Activated T-helper 1 cell treated with Interleukin-2 at 50 U/mL for 16 hours (primary cell): ENCODE measurements at regions not wholly inside any gene's neighbourhood (a gene's known extent, or its start where the extent isn't known, plus 50 kb on each side); places are given as distances from the start of the nearest gene placed in this dataset.
"Not testable (repeated sequence)": the region's sequence is repeated elsewhere in the genome, so short reads cannot be mapped to it uniquely, and the experiment has no call there.

Experiments
- DNase-seq: peaks from one replicate; pipeline ENCODE4 v3.0.0-alpha.2; 2020; ENCODE audit warnings: low read depth

- DNase-seq, result no peak
Observed at GRCh38 chr1:242813490-242814091, 289.1 kb upstream of the PLD5 start.

DNA sequence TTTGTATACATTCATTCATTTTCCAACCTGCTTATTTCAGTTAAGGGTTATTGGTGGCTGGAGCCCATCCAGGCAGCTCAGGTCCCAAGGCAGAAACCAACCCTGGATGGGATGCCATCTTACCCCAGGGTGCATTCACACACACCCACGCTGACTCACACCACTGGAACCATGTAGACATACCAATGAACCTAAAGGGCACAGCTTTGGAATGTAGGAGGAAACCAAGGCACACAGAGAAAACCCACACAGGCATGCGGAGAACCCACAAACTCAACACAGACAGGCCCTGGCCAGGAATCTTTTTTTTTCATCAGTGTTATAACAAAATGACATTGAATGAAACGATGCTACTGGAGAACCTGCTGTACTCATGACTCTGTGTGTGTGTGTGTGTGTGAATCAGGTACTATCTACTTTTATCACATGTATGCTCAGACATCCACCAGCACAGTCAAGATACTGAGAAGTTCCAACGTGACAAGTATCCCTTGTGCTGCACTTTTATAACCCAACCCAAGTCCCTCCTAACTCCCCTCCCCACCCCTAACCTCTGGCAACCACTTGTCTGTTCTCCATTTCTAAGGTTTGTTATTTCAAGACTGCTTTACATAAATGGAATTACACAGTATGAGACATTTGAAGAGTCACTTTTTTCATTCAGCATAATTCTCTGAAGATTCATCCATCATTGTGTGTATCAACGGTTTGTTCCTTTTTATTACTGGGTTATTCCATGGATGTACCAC is 286.8 kb upstream of the PLD5 start:
- DNase-seq, result no peak

- DNase-seq, result no peak
Observed at GRCh38 chr1:242806324-242806723, 281.8 kb upstream of the PLD5 start.

GRCh38 chr1:242805360-242805759 is 280.9 kb upstream of the PLD5 start:
- not testable (repeated sequence) for DNase-seq

DNA sequence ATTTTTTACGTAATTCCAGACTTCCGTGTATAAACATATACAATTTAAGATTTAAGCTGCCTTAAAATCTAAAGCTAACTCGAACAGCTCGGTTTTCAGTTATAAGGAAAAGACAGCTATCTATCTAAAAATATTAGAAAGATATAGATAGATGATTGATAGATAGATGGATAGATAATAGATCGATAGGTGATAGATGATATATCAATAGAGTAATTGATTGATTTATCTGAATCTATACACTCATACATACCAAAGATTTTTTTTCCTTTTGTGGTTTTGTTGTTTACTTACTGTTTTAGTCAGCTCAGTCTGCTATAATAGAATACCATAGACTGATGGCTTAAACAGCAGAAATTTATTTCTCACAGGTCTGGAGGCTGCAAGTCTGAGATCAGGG is 278.5 kb upstream of the PLD5 start:
- DNase-seq, result no peak

DNA sequence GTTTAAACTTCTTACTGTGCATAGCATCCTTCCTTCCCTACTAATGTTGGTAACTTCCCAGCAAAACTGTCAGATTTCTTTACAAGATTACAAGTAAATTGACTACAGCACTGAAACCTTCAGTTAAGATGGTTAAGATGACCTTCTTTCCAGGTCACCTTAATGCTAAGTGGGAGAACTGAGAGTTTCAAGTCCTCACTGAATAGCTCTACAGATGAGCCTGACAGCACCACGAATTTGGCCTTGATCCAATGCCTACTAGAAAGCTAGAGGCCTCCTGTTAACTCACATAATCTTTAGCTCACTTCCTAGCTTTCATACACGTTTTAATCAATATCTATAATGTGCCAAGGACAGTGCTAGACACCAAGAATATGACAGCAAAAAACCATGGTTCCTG is 276.0 kb upstream of the PLD5 start:
- no peak for DNase-seq

DNA sequence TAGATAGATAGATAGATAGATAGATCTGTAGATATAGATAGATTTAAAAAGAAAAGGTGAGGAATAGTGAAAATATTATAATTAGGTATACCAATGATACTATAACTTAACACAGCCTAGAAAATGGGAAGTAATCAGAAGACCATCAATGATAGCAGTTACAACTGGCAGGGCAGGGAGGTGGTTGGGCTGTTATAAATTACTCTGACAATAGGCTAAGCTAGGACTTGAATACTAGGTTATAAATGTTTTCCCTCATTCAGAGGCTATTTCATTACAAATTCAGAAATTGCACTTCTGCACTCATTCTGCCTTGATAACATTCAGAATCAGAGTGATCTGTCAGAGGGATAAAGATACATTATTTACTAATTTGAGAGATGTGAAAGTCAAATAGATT is 273.4 kb upstream of the PLD5 start:
- DNase-seq, result no peak

DNA sequence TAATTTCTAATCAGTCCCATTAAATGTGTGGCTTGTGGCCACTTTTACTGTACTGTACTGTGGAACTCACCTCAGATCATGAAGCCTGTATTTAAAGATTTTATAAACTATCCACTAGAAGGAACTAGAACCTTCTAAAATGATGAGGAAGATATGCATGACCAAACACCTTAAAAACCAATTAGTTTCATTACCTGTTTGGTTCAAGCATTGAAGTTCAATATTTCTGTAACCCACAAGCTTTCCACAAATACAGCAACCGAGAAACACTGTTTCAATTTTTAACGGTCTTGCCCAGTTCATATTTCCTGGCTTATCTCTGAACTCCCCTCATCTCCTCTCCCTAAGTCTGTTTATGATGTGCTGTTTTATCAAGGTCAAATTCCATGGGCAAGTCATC is 264.3 kb upstream of the PLD5 start:
- DNase-seq, result no peak

DNA sequence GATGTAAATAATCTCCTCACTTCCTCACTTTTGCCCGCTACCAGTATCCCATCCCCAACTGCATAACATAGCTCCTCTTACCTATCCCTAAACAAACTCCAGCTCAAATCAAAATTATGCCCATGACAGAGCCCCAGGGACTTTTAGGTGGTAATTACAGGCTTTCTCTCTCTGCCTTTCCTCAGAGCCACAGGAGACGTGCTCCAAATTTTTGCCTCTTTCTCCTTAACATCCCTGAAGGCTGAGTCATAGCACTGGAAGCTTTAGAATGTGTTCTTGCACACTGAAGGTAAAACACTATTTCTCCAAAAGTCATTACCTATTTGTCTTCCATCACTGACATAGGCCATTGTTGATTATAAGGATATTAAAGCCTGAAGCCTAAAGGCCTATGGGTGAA is 263.5 kb upstream of the PLD5 start:
- no peak for DNase-seq

DNA sequence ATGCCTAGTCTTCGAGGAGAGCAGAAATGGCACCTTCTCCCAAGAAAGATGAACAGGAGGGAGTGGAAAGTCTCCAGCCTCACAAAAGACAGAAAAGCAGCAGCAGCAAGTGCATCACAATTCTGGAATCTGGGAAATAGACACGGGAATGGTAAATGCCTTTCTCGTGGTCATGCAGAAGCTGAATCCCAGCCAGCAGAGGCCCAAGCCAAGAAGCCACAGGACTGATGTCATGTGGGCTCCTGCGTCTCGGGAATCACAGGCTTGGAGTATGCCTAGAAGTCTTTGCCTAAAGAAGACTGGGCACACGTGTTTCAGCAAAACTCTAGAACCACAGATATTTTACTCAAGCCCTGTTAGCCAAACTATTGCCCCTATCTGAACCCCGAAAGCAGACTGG is 260.3 kb upstream of the PLD5 start:
- no peak for DNase-seq

DNA sequence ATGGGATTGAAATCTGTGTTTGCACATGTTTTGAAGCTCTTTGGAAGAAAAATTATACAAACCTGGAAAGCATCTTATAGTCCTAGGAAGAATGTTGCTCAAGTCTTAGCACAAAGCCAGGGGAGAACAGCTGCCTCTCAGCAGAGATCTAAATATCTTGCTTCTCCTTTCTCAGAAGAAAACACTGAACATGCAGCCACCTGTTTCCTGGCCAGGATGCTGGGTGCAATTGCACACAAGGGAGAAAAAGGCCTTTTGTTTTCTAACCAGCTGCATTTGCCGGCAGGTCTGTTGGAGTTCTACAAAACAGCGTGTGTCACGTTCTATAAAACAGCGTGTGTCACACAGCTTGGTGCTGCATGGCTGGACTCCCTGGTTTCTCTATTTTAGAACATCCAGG is 259.6 kb upstream of the PLD5 start:
- no peak for DNase-seq

GRCh38 chr1:242774256-242774655 is 249.8 kb upstream of the PLD5 start:
- no peak for DNase-seq

GRCh38 chr1:242770366-242770765 is 245.9 kb upstream of the PLD5 start:
- DNase-seq, result no peak

DNA sequence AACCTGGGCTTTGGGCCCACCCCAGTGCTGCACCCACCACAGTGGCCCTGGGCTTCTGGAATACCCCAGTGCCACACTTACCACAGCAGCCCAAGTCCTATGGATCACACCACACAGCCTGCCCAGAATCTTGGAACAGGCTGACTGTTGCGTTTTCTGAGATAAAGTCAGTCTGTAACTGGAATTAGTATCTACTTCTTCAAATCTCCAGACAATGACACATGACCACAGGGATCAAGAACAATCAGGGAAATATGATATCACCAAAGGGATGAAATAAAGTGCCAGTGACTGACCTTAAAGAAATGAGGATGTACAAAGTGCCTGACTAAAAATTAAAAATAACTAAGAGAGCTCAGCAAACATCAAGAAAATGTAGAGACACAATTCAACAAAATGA is 239.7 kb upstream of the PLD5 start:
- no peak for DNase-seq

- no peak for DNase-seq
Observed at GRCh38 chr1:242761556-242761955, 237.1 kb upstream of the PLD5 start.

DNA sequence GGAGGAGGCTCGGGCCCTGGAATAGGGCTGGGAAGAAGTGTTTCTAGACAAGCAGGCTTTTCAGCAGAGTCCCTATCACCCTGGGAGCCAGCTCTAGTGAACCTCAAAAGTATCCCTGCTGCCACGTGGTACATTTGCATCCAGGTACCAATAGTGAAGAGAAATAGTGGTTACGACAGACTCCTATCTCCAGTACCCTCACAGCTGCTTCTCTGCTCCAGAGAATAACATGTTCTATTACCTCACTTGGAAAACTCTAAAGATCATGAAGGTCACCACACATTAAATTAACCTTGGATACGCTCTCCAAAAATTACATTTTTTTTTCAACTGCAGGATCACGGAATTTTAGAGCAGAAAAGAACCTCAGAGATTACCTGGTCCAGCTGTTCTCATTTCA is 230.4 kb upstream of the PLD5 start:
- DNase-seq, result no peak

DNA sequence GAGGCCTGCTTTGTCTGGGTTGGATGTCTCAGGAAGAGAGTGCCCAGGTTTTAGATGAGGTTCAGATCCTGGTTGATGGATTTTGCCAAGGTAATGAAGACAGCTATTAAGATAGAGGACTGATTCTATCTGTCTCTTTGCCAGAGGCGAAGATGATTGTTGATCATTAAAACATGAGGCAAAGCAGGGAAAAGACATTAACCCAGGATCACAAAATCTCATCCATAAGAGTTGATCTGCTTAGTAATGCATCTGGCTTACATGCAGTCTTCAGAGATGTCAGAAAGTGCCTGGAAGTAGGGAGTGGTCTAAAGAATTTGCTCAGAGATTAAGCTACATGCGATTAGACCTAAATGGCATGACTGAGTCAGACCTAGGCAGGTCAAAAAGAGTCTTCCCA is 229.6 kb upstream of the PLD5 start:
- no peak for DNase-seq

GRCh38 chr1:242747233-242747632 is 222.7 kb upstream of the PLD5 start:
- DNase-seq, result no peak

DNA sequence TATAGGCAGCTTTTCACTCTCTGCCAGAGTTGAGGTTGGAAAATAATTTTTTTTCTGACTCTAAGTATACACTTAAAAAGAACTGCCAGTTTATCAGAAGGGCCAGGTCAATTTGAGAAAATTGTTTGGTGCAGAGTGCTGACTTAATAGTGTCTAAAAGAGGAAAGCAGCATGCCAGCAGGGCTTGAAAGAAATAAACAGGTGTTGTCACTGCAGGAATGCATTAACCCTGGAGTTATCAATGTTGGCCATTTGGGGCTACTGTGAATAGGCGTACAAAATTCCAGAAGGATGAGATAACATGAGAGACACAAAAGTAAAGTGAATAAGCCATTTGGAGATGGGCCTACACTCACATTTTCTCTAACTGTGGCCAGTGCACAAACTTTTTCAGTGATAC is 220.6 kb upstream of the PLD5 start:
- DNase-seq, result no peak

DNA sequence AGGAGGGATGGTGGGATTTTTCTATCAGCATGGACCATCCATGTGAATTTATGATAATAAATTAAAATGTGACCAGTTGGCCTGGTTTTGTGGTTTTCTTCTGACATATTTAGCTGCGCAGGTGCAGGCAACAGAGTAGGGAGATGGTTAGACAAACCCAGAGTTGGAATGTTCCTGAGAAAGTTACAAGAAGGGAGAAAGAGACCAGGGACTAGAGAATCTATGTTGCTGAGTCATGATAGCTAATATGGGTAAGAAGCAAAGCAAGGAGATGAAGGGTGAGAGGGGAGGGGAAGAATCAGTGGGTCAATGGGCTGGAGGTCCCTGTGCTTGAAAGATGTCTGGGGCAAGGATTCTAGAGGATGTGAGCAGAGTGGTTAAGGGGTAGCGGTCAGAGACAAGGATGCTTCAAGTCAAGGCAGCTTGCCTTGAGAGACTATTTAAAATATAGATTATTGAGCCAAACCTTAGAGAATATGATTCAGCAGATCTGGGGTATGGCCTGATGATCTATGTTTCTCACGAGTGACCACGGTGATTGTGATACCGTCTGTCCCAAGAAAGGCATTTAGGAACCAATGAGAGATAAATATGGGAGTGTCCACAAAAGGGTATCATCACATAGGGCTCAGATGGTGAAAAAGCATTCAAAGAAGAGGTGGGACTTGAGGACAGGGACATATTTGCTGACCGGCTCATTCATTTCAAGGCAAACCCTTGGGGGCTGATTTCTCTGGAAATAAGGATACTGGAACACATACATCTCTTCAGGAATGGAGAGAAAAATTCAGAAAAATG is 219.7 kb upstream of the PLD5 start:
- DNase-seq, result no peak

DNA sequence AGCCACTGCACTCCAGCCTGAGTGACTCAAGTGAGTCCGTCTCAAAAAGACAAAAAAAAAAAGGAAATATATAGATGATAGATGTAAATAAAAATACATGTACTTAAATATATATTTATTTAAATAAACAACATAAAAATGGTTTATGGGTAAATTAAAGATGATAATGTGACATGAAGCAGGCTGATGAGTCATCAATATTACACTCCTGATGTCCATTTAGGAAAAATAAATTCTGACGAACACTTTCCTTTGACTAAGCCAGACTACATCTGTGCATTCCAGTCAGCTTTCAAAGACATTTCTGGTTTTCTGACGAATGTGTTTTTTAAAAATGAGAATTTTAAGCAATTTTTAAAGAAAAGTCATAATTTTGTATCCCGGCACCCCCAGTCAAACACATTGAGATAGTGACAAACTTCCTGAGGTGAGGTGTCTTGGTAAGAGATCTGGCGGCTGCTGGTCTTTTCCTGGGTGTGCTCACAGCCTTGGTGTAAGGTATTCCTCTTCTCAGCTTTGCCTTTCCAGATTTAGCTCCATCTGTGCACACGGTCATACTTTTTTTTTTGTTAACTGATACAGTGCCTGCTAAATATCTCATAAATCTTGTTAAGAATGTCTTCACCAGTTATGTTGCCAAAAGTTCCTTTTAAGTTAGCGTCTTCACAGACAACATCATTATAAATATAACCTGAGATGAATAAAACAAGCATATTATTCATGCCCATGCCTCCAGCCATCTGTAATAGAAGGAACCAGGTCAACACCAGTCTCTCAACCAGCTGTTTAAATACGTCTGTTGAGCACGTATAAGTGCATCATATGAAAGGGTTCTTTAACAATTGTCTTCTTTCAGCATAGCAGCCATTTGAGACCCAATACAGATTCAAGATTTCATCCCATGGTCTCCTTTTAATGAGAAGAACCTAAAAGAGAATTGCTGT is 214.5 kb upstream of the PLD5 start:
- no peak for DNase-seq

GRCh38 chr1:242736611-242737010 is 212.1 kb upstream of the PLD5 start:
- no peak for DNase-seq
